NOMO-1 (cell line): ENCODE measurements at regions not wholly inside any gene's neighbourhood (a gene's known extent, or its start where the extent isn't known, plus 50 kb on each side); places are given as distances from the start of the nearest gene placed in this dataset.
A peak's percentile ranks its signal among the peaks of the same experiment; 100 is the strongest.

Experiments
- DNase-seq, 2 experiments: peaks; one replicate each; lab custom pipeline; 2025; ENCODE audit not compliant: unreplicated experiment in 2 of 2; lab: John Stamatoyannopoulos, UW

GRCh38 chr2:225156853-225157451, 114.7 kb upstream of the DOCK10 start:
- DNase-seq = no peak

DNA sequence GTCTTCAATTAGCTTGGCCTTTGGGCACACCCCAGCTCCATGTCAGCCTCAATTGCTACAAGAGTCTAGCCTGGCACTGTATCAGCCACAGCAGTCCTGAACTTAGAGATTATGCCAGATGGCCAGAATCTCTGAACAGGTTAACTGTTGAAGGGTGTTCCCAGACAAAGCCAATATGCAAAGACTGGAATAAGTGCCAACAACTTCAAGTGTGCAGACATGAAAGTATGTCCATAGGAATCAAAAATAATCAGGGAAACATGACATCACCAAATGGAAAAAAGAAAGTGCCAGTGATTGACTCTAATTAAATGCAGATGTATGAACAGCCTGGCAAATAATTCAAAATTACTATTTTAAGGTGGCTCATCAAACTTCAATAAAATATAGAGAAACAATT, 98.5 kb upstream of the DOCK10 start:
- DNase-seq = no peak

DNA sequence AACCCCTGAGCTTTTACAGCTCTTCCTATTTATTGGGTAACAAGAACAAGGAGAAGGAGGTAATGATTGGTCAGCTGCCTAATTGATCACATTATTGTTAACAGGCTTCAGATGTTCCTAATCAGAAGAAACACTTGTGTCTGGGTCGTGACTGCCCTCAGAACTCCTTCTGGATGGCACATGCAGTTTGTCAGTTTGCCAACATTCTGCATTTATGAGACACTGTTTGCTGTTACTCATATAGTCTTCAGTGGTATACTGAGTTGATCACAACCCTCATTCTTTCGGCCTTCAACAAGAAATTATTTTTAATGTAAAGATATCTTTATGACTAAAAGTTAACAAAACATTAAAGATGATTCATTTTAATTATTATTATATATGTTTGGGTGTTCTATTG, 95.7 kb upstream of the DOCK10 start:
- DNase-seq = no peak

DNA sequence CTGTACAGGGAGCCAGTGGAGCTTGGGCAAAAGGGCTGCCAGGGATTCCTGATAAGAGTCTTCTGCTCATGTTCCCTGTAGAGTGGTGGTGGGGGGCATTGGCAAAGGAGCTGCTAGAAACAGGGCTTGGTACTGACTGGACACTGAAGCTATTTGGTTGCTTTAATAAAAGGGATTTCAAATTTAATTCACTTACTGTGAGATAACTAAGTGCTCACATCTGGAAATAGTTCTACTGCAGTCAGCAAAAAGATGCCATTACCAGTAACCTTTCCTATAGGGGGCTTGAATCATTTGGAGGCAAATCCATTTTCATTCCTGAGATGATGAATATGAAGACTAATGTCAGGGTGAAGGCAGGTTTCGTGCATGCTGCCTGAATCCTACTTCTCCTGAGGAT, 94.3 kb upstream of the DOCK10 start:
- no peak for DNase-seq

- DNase-seq = no peak
These were observed 89.6 kb upstream of the DOCK10 start for GRCh38 chr2:225131898-225132297.

DNA sequence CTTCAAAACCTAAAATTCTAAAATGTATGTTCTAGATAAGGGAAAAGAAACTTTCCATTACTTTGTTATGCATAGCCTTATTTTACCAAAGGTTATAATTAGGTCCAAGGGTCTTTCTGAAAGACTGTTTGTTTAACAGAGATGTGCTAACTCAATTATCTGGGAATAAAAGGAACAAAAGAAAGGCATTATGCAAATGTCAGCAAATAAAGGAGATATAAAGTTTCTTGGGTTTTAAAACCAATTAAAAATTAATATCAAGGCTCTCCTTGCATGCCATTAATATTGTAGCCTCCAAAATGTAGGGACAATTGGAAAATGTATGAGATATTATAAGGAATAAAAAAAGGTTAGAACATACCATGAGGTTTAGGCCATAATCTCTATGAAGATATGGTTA, 87.8 kb upstream of the DOCK10 start:
- no peak for DNase-seq

GRCh38 chr2:225124311-225125017, 82.2 kb upstream of the DOCK10 start:
- DNase-seq = no peak

DNA sequence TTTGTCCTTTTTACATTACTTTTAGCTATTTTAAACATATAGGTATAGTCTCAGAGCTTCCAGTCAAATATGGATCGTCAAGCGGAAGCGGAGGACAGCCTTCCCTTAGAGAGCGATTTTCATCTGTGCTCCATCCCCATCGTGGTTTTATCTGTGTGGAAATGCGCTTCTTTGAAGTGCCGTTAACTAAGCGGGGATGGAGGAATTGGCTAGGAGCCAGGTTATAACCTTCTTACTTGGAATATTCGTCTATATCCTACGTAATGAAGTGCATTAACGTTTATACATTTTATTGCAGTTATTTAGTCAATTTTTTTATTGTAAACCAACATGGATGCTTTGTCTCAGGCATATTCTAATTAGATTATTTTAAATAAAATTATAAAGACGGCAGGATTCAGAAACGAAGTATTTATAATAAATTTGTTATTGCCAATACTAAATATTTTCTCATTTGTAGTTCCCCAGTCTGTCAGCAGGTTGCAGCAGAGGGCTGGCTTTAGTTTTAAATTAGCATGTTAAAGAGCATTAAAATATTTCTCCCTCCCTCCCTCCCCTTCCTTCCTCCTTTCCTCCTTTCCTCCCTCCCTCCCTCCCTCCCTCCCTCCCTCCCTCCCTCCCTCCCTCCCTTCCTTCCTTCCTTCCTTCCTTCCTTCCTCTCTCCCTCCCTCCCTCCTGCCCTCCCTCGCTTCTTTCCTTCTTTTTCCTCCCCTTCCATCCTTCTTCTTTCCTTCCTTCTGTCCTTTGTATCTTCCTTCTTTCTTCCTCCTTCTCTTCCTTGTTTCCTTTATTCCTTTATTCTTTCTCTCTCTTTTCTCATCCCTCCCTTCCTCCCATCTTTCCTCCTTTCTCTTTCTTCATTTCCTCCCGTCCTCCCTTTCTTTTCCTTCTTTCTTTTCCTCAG, 80.6 kb upstream of the DOCK10 start:
- DNase-seq = peak in 1 of 2 experiments; percentile 16

GRCh38 chr2:225122007-225122406, 79.7 kb upstream of the DOCK10 start:
- no peak for DNase-seq

DNA sequence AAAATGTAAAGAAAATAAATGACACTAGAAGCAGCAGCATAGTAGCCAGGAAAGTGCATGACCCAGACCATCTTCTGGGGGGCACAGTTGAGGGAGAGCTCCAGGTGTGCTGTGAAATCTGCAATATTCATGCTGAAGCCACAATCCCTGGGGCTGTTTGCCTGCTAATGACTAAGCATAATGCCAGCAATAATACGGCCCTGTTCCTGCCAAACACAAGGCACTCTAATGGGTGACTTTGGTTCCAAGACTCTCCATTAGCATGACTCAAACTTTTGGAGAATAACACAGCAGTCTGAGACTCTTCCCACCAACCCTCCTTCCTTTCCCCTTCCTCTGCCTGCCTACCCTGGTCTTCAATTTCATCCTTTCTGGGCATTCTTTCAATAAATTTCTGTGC, 77.9 kb upstream of the DOCK10 start:
- DNase-seq = no peak

GRCh38 chr2:225117051-225117716, 74.9 kb upstream of the DOCK10 start:
- DNase-seq = peak; percentile 38 to 51

DNA sequence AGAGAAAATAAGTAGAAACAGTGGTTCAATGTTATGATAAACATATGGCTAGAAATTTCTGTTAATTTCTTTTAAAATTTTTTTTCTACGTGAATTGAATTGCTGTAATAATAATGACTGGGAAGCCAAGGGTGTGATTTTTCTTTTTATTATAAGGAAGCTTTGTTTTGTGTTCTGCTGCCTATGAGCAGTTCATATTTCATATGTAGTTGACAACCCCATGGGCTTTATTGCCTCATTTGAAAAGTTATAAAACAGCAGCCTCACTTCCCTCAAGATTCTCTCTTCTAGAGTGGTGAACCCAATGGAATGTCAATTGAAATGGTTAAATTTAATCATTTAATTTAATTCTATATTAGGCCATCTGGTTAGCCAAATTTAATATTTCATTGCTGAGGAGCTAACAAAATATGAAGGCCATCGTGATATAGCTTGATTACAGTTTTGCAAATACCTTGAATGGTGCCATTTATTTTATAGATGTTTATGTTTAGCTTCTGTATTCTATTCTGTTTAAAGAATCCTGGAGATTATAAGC, 72.6 kb upstream of the DOCK10 start:
- no peak for DNase-seq

DNA sequence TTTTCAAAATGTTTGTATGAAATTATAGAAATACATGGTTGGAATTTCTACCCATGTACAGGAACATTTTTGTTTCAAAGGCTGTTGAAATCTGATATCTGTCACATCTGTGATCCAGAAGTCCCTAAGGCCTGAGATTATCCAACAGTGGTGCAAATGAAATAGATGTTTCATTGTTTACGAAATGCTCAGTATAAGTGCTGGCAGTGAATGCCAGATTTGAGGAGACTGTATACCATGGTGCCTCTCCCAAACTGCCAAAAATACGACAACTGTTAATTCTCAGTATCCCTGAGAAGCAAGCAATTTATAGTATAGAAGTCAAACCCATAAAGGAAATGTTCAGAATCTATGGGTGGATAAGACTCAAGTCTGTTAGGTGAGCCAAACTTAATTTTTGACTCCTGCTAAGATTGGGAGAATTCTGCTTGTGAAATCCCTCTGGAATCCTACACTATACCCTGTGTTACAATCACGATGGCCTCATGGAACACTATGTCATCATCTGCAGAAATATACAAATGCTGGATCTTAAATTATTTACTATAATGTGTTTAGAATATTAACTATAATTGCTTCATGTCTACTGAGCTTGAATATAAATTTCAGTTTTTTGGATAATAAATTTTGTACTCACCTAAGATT, 71.2 kb upstream of the DOCK10 start:
- no peak for DNase-seq

- peak; percentile 67 to 91 for DNase-seq
These were observed 70.3 kb upstream of the DOCK10 start for GRCh38 chr2:225112362-225113126.

GRCh38 chr2:225108805-225109204, 66.5 kb upstream of the DOCK10 start:
- no peak for DNase-seq

DNA sequence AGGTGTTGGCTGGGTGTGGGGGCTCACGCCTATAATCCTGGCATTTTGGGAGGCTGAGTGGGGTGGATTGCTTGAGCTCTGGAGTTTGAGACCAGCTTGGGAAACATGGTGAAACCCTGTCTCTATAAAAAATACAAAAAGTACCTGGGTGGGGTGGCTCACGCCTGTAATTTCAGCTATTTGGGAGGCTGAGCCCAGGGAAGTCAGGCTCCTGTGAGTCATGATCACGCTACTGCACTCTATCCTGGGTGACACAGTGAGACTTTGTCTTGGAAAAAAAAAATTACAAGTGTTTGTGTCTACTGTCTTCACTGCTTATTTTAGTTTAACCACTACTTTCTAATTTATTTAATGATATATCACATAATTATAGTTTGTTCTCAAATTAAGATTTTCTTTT, 62.7 kb upstream of the DOCK10 start:
- DNase-seq = no peak

DNA sequence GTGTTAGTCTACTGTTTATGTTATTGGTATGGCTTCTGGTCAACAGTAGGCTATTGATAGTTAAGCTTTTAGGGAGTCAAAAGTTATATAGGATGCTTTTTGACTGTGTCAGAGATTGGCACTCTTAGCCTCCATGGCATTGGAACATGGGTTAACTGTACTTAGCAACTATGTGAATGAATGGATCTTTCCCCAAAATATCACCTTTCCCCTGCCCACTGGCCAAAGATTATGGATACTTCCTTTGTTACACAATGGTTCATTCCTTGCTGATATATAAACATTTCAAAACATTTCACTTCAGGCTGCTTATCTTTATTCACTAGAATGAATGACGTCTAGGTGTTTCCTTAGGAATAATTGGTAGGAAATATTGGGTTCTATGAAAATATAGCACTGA, 62.1 kb upstream of the DOCK10 start:
- no peak for DNase-seq

- DNase-seq = no peak
These were observed 61.5 kb upstream of the DOCK10 start for GRCh38 chr2:225103737-225104141.

GRCh38 chr2:225100856-225101294, 58.6 kb upstream of the DOCK10 start:
- DNase-seq = no peak

GRCh38 chr2:225100269-225100668, 58.0 kb upstream of the DOCK10 start:
- DNase-seq = no peak
